ENCODE measurements at regions not wholly inside any gene's neighbourhood (a gene's known extent, or its start where the extent isn't known, plus 50 kb on each side); places are given as distances from the start of the nearest gene placed in this dataset.

DNA sequence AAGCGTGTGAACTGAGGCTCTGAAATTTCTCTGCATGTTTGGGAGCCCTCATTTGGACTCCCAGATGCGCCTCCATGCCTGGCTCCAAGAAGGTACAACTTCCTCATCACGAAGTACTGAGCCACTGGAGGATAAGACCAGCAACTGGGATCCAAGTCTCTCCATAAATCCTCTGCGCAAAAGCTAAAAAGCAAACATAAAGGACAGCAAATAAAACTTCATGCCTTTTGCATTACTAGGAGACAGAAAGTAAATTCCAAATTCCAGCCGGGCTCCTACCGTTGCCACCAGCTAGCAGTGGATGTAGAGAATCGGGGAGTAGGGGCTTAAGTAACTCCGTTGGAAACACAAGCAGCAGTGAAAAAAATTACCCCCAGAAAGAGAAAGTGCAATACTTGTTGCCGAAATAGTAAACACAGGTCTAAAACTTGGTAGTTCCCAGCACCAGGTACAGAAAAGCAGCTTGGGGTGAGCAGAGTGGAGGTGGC, 477.1 kb upstream of the TENM3 start:
- H3K9me3 ChIP-seq (ENCODE audit: low read length), result no peaks in the 10 kb centered on the region
- no peaks in the 10 kb centered on the region for H4K20me1 ChIP-seq (ENCODE audit: insufficient read depth, low read length)
- peaks cover 0 to 2% of the 10 kb centered on the region in 2 experiments; a peak in 1 of 5 replicates for H3K27me3 ChIP-seq (ENCODE audit: control insufficient read depth in 1 of 2, insufficient read depth in 2 of 2, low read length in 2 of 2)
- BruUV-seq (replicated peaks), result no TSS peak
- ATAC-seq, result no peak
- no peak for FAIRE-seq
- TF ChIP-seq TEAD2 (CRISPR knock-in tag; IDR thresholded peaks at IDR 0.05) (no peak), FLYWCH1 (CRISPR knock-in tag; IDR thresholded peaks at IDR 0.05) (no peak), JUND (CRISPR knock-in tag; IDR thresholded peaks at IDR 0.05) (no peak), ZNF44 (CRISPR knock-in tag; IDR thresholded peaks at IDR 0.05) (no peak)
- TF ChIP-seq, protein P1, sequence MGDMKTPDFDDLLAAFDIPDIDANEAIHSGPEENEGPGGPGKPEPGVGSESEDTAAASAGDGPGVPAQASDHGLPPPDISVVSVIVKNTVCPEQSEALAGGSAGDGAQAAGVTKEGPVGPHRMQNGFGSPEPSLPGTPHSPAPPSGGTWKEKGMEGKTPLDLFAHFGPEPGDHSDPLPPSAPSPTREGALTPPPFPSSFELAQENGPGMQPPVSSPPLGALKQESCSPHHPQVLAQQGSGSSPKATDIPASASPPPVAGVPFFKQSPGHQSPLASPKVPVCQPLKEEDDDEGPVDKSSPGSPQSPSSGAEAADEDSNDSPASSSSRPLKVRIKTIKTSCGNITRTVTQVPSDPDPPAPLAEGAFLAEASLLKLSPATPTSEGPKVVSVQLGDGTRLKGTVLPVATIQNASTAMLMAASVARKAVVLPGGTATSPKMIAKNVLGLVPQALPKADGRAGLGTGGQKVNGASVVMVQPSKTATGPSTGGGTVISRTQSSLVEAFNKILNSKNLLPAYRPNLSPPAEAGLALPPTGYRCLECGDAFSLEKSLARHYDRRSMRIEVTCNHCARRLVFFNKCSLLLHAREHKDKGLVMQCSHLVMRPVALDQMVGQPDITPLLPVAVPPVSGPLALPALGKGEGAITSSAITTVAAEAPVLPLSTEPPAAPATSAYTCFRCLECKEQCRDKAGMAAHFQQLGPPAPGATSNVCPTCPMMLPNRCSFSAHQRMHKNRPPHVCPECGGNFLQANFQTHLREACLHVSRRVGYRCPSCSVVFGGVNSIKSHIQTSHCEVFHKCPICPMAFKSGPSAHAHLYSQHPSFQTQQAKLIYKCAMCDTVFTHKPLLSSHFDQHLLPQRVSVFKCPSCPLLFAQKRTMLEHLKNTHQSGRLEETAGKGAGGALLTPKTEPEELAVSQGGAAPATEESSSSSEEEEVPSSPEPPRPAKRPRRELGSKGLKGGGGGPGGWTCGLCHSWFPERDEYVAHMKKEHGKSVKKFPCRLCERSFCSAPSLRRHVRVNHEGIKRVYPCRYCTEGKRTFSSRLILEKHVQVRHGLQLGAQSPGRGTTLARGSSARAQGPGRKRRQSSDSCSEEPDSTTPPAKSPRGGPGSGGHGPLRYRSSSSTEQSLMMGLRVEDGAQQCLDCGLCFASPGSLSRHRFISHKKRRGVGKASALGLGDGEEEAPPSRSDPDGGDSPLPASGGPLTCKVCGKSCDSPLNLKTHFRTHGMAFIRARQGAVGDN (CRISPR knock-in tag; IDR thresholded peaks at IDR 0.05), result no peak
- TF ChIP-seq, protein P2, sequence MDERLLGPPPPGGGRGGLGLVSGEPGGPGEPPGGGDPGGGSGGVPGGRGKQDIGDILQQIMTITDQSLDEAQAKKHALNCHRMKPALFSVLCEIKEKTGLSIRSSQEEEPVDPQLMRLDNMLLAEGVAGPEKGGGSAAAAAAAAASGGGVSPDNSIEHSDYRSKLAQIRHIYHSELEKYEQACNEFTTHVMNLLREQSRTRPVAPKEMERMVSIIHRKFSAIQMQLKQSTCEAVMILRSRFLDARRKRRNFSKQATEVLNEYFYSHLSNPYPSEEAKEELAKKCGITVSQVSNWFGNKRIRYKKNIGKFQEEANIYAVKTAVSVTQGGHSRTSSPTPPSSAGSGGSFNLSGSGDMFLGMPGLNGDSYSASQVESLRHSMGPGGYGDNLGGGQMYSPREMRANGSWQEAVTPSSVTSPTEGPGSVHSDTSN (CRISPR knock-in tag; IDR thresholded peaks at IDR 0.05), result no peak
- TF ChIP-seq, protein P3, sequence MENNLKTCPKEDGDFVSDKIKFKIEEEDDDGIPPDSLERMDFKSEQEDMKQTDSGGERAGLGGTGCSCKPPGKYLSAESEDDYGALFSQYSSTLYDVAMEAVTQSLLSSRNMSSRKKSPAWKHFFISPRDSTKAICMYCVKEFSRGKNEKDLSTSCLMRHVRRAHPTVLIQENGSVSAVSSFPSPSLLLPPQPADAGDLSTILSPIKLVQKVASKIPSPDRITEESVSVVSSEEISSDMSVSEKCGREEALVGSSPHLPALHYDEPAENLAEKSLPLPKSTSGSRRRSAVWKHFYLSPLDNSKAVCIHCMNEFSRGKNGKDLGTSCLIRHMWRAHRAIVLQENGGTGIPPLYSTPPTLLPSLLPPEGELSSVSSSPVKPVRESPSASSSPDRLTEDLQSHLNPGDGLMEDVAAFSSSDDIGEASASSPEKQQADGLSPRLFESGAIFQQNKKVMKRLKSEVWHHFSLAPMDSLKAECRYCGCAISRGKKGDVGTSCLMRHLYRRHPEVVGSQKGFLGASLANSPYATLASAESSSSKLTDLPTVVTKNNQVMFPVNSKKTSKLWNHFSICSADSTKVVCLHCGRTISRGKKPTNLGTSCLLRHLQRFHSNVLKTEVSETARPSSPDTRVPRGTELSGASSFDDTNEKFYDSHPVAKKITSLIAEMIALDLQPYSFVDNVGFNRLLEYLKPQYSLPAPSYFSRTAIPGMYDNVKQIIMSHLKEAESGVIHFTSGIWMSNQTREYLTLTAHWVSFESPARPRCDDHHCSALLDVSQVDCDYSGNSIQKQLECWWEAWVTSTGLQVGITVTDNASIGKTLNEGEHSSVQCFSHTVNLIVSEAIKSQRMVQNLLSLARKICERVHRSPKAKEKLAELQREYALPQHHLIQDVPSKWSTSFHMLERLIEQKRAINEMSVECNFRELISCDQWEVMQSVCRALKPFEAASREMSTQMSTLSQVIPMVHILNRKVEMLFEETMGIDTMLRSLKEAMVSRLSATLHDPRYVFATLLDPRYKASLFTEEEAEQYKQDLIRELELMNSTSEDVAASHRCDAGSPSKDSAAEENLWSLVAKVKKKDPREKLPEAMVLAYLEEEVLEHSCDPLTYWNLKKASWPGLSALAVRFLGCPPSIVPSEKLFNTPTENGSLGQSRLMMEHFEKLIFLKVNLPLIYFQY (CRISPR knock-in tag; IDR thresholded peaks at IDR 0.05; ENCODE audit: borderline replicate concordance), result no peak
- CTCF ChIA-PET (ENCODE audit: low intra/inter-chr PET ratio, low total read pairs), result no interaction called here
- no peak overlapping the region for H3K27ac ChIP-seq (ENCODE audit: extremely low read length, insufficient read depth, low read length)
- POLR2A ChIA-PET, result no interaction called here
- H3K4me1 ChIP-seq (ENCODE audit: insufficient read depth, low read length), result 0 out of 2 replicates have a peak, but pooled peaks cover 6% of the 10 kb centered on the region
- no peak for DNase-seq (ENCODE audit: low spot score)
- H2AFZ ChIP-seq (ENCODE audit: low read length), result no peak overlapping the region
- 0 out of 2 replicates have a peak overlapping the region, but pooled peaks have one; percentile 7 for H3K4me2 ChIP-seq (ENCODE audit: low read depth, low read length)
- no peak overlapping the region for H3K9ac ChIP-seq (ENCODE audit: insufficient read depth, low read depth, low read length)
- H3K79me2 ChIP-seq (ENCODE audit: insufficient read depth, low read length), result no peaks in the 10 kb centered on the region
- H3K4me3 ChIP-seq (replicated peaks in 1 of 3; ENCODE audit: insufficient read depth in 1 of 3, low read depth in 2 of 3, low read length in 3 of 3), result no peak overlapping the region
- H3K36me3 ChIP-seq (replicated peaks in 1 of 2; ENCODE audit: control insufficient read depth in 1 of 2, insufficient read depth in 2 of 2, low read length in 2 of 2), result no peaks in the 10 kb centered on the region
- in situ Hi-C loops (cut with HindIII; ENCODE audit: extremely low pct_ligation_motif_present, low pct_unique_long_range_greater_than_20kb), result no loop called here
- 4% methylated on average over 9 of the region's 9 CpGs for WGBS (ENCODE audit: low lambda C conversion rate)
- intact Hi-C loops (cut with micrococcal nuclease; ENCODE audit: unreplicated experiment), result loop anchor here (10.0 kb wide), 1 partner anchor 329 kb away; no protein-coding TSS in a partner anchor

Measured in HepG2 (cell line).